NT2/D1 (cell line): ENCODE measurements at regions not wholly inside any gene's neighbourhood (a gene's known extent, or its start where the extent isn't known, plus 50 kb on each side); places are given as distances from the start of the nearest gene placed in this dataset.

Experiments used
- SUZ12 ChIP-seq: IDR thresholded peaks from 2 replicates; pipeline ENCODE4 v1.6.1; 2011; ENCODE audit not compliant: insufficient read length, insufficient read depth; ENCODE audit errors: extremely low read depth
- YY1 ChIP-seq: IDR thresholded peaks from 2 replicates; pipeline ENCODE4 v1.6.1; 2011; ENCODE audit not compliant: insufficient read length, insufficient read depth
- ZNF274 ChIP-seq: IDR thresholded peaks from 2 replicates; pipeline ENCODE4 v1.6.1; 2011; ENCODE audit warnings: mild to moderate bottlenecking, low read depth, low read length

GRCh38 chr9:115941561-115942315 is 211.9 kb upstream of the PAPPA start:
- no peak for TF ChIP-seq ZNF274
- TF ChIP-seq YY1, result no peak
- no peak for TF ChIP-seq SUZ12
